ENCODE measurements at regions not wholly inside any gene's neighbourhood (a gene's known extent, or its start where the extent isn't known, plus 50 kb on each side); places are given as distances from the start of the nearest gene placed in this dataset.

DNA sequence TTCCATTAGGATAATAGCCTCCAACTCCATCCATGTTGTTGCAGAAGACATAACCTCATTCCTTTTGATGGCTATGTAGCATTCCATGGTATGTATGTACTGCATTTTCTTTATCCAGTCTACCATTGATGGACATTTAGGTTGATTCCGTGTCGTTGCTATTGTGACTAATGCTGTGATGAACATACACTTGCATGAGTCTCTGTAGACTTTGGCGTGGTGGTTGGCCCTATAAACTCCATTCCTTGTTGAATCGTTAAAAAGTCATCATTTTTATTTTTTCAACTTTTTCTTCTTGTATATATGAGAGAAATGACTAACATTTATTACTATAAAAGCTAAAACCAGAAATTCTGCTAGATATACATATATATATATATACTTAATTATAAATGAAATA, 1491.9 kb upstream of the CDH6 start:
- no peak overlapping the region for H2AFZ ChIP-seq (ENCODE audit: low read length)
- no TSS peak for BruUV-seq (replicated peaks)
- no peak for TF ChIP-seq EZH2phosphoT487 (IDR thresholded peaks at IDR 0.05; ENCODE audit: borderline replicate concordance, low read depth, low read length)
- TF ChIP-seq, protein P1, sequence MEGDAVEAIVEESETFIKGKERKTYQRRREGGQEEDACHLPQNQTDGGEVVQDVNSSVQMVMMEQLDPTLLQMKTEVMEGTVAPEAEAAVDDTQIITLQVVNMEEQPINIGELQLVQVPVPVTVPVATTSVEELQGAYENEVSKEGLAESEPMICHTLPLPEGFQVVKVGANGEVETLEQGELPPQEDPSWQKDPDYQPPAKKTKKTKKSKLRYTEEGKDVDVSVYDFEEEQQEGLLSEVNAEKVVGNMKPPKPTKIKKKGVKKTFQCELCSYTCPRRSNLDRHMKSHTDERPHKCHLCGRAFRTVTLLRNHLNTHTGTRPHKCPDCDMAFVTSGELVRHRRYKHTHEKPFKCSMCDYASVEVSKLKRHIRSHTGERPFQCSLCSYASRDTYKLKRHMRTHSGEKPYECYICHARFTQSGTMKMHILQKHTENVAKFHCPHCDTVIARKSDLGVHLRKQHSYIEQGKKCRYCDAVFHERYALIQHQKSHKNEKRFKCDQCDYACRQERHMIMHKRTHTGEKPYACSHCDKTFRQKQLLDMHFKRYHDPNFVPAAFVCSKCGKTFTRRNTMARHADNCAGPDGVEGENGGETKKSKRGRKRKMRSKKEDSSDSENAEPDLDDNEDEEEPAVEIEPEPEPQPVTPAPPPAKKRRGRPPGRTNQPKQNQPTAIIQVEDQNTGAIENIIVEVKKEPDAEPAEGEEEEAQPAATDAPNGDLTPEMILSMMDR (conservative IDR thresholded peaks at IDR 0.05; ENCODE audit: low read length), result no peak
- intact Hi-C loops (cut with micrococcal nuclease; ENCODE audit: unreplicated experiment), result no loop called here
- no peaks in the 10 kb centered on the region for H3K9me2 ChIP-seq (ENCODE audit: insufficient read depth, low read length)
- H3K36me3 ChIP-seq (ENCODE audit: insufficient read depth, low read length), result no peaks in the 10 kb centered on the region
- ChIA-PET CTCF (ENCODE audit: unreplicated experiment) (no interaction called here), POLR2A (interaction anchor here (0.5 kb wide), 1 partner anchor 1424 kb away, joined by 4 read pairs; no protein-coding TSS in a partner anchor)
- no peaks in the 10 kb centered on the region for H4K20me1 ChIP-seq (ENCODE audit: insufficient read depth, low read length)
- no peak overlapping the region for H3K27ac ChIP-seq (ENCODE audit: low read depth, low read length, poor library complexity, severe bottlenecking)
- DNase-seq (ENCODE audit: low spot score), result no peak
- H3K4me2 ChIP-seq (ENCODE audit: low read length), result no peak overlapping the region
- H3K4me3 ChIP-seq (ENCODE audit: low read depth, low read length, poor library complexity, severe bottlenecking), result no peak overlapping the region
- no peaks in the 10 kb centered on the region for H3K9me3 ChIP-seq (ENCODE audit: low read length)
- no peaks in the 10 kb centered on the region for H3K4me1 ChIP-seq (ENCODE audit: insufficient read depth, low read length, poor library complexity, severe bottlenecking)
- no peaks in the 10 kb centered on the region for H3K79me2 ChIP-seq (ENCODE audit: insufficient read depth, low read depth, low read length)

DNA sequence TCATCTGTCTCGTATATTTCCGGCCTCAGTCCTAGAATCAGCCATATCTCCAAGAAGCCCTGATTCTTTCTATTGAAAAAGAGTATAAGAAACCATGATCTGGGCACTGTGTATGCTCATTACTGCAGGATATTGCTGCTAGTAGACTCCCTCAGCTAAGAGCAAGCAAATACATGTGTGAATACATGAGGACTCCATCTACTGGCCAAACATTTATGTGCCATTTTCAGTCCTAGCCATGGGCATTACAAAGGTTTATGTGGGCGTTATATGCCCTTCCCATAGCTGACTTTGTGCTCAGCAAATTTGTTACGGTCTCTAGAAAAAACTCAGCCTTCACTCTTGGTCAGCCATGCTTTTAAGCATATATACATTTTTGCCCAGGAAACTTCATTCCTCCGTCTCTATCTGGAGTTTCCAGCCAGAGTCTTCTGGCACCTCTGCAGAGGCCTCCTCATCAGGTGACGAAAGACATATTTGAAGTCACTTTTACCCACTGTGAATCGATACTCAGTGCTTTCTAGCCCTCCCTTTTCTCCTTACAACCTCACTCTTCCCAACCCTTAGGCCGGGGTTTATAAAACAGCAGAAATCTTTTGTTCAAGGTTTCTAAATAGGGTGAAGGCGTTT, 1495.6 kb upstream of the CDH6 start:
- Histone ChIP-seq H3K4me2 (ENCODE audit: low read length) (no peak overlapping the region), H3K4me3 (ENCODE audit: low read depth, low read length, poor library complexity, severe bottlenecking) (no peak overlapping the region), H3K9me2 (ENCODE audit: insufficient read depth, low read length) (no peaks in the 10 kb centered on the region), H3K27ac (ENCODE audit: low read depth, low read length, poor library complexity, severe bottlenecking) (no peak overlapping the region), H3K9me3 (ENCODE audit: low read length) (no peaks in the 10 kb centered on the region), H4K20me1 (ENCODE audit: insufficient read depth, low read length) (no peaks in the 10 kb centered on the region), H3K79me2 (ENCODE audit: insufficient read depth, low read depth, low read length) (no peaks in the 10 kb centered on the region), H2AFZ (ENCODE audit: low read length) (no peak overlapping the region), H3K36me3 (ENCODE audit: insufficient read depth, low read length) (no peaks in the 10 kb centered on the region), H3K4me1 (ENCODE audit: insufficient read depth, low read length, poor library complexity, severe bottlenecking) (no peaks in the 10 kb centered on the region)
- ChIA-PET CTCF (ENCODE audit: unreplicated experiment) (no interaction called here), POLR2A (no interaction called here)
- intact Hi-C loops (cut with micrococcal nuclease; ENCODE audit: unreplicated experiment), result no loop called here
- DNase-seq (ENCODE audit: low spot score), result no peak
- TF ChIP-seq, protein P1 (conservative IDR thresholded peaks at IDR 0.05; ENCODE audit: low read length), result peak; percentile 40
- no peak for TF ChIP-seq EZH2phosphoT487 (IDR thresholded peaks at IDR 0.05; ENCODE audit: borderline replicate concordance, low read depth, low read length)
- no TSS peak for BruUV-seq (replicated peaks)

DNA sequence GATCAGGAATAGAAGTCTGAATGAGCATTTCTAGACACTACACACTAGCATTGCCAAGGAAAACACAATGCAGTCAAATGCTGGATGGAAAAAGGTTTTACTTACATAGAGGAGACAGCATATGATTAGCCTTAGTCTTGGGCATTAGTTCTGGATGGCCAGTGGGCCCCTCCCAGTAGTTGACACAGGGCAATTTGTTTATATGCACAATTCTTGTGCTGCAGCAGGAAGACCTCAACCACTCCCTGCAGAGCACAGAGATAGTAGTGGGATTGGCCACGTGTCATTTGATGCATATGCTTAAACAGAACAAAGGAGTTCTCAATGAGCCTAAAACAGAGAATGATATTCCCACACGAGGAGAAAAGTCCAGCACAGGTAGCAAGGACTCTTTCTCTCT, 1496.2 kb upstream of the CDH6 start:
- H3K4me2 ChIP-seq (ENCODE audit: low read length), result no peak overlapping the region
- no peaks in the 10 kb centered on the region for H3K4me1 ChIP-seq (ENCODE audit: insufficient read depth, low read length, poor library complexity, severe bottlenecking)
- BruUV-seq (replicated peaks), result no TSS peak
- CTCF ChIA-PET (ENCODE audit: unreplicated experiment), result no interaction called here
- H4K20me1 ChIP-seq (ENCODE audit: insufficient read depth, low read length), result no peaks in the 10 kb centered on the region
- H3K4me3 ChIP-seq (ENCODE audit: low read depth, low read length, poor library complexity, severe bottlenecking), result no peak overlapping the region
- H3K79me2 ChIP-seq (ENCODE audit: insufficient read depth, low read depth, low read length), result no peaks in the 10 kb centered on the region
- H3K27ac ChIP-seq (ENCODE audit: low read depth, low read length, poor library complexity, severe bottlenecking), result no peak overlapping the region
- H3K9me2 ChIP-seq (ENCODE audit: insufficient read depth, low read length), result no peaks in the 10 kb centered on the region
- POLR2A ChIA-PET, result no interaction called here
- intact Hi-C loops (cut with micrococcal nuclease; ENCODE audit: unreplicated experiment), result no loop called here
- H3K9me3 ChIP-seq (ENCODE audit: low read length), result no peaks in the 10 kb centered on the region
- TF ChIP-seq, protein P1 (conservative IDR thresholded peaks at IDR 0.05; ENCODE audit: low read length), result no peak
- no peak for TF ChIP-seq EZH2phosphoT487 (IDR thresholded peaks at IDR 0.05; ENCODE audit: borderline replicate concordance, low read depth, low read length)
- H3K36me3 ChIP-seq (ENCODE audit: insufficient read depth, low read length), result no peaks in the 10 kb centered on the region
- DNase-seq (ENCODE audit: low spot score), result no peak
- H2AFZ ChIP-seq (ENCODE audit: low read length), result no peak overlapping the region

Measured in OCI-LY7 (cell line).